Activated naive CD4-positive, alpha-beta T cell treated with anti-CD3 and anti-CD28 coated beads for 36 hours (primary cell): ENCODE measurements at regions not wholly inside any gene's neighbourhood (a gene's known extent, or its start where the extent isn't known, plus 50 kb on each side); places are given as distances from the start of the nearest gene placed in this dataset.

Experiments
- CTCF ChIA-PET: fragments of 350-600 bp; sonication (Branson Sonifier 250); formaldehyde crosslinking; loops from one replicate; lab custom pipeline; 2021; ENCODE audit warnings: antibody characterized with exemption; lab: Charles Lee
- DNase-seq: peaks from one replicate; pipeline ENCODE4 v3.0.0-alpha.2; 2020
- H3K27ac Mint-ChIP-seq: one replicate; pipeline ENCODE4 v1.8.0; 2021; ENCODE audit warnings: mild to moderate bottlenecking, mixed read lengths
- H3K27me3 Mint-ChIP-seq: one replicate; pipeline ENCODE4 v1.8.0; 2021; ENCODE audit warnings: low read depth, mixed read lengths
- H3K36me3 Mint-ChIP-seq: one replicate; pipeline ENCODE4 v1.8.0; 2021; ENCODE audit warnings: low read depth, mixed read lengths
- H3K4me1 Mint-ChIP-seq: one replicate; pipeline ENCODE4 v1.8.0; 2021; ENCODE audit warnings: low read depth, mixed read lengths
- H3K4me3 Mint-ChIP-seq: one replicate; pipeline ENCODE4 v1.8.0; 2021; ENCODE audit warnings: mild to moderate bottlenecking, moderate library complexity, mixed read lengths
- H3K9me3 Mint-ChIP-seq: one replicate; pipeline ENCODE4 v1.8.0; 2021; ENCODE audit warnings: mixed read lengths
- intact Hi-C: fragments of 100-400 bp; cut with micrococcal nuclease; formaldehyde crosslinking; loops from one replicate; pipeline ENCODE4 v1.15.1; 2023

GRCh38 chr5:155926031-155926430 lies 400.9 kb upstream of the SGCD start:
- no peak for DNase-seq
- H3K4me3 Mint-ChIP-seq, result no peak overlapping the region
- no peak overlapping the region for H3K27ac Mint-ChIP-seq
- CTCF ChIA-PET, result no interaction called here
- intact Hi-C loops, result no loop called here
- peaks cover 17% of the 10 kb centered on the region for H3K27me3 Mint-ChIP-seq
- H3K36me3 Mint-ChIP-seq, result no peaks in the 10 kb centered on the region
- H3K4me1 Mint-ChIP-seq, result no peaks in the 10 kb centered on the region
- no peaks in the 10 kb centered on the region for H3K9me3 Mint-ChIP-seq

GRCh38 chr5:155926766-155927165 lies 400.2 kb upstream of the SGCD start:
- Mint-ChIP-seq H3K9me3 (no peaks in the 10 kb centered on the region), H3K36me3 (no peaks in the 10 kb centered on the region), H3K4me3 (no peak overlapping the region), H3K4me1 (no peaks in the 10 kb centered on the region), H3K27me3 (peaks cover 15% of the 10 kb centered on the region), H3K27ac (no peak overlapping the region)
- DNase-seq, result no peak
- intact Hi-C loops, result no loop called here
- CTCF ChIA-PET, result no interaction called here

- Mint-ChIP-seq H3K4me1 (no peaks in the 10 kb centered on the region), H3K36me3 (no peaks in the 10 kb centered on the region), H3K9me3 (no peaks in the 10 kb centered on the region), H3K4me3 (no peak overlapping the region), H3K27ac (no peak overlapping the region), H3K27me3 (peaks cover 8% of the 10 kb centered on the region)
- no peak for DNase-seq
- intact Hi-C loops, result no loop called here
- CTCF ChIA-PET, result no interaction called here
Measured at GRCh38 chr5:155929112-155929511, 397.9 kb upstream of the SGCD start.

- DNase-seq, result no peak
- H3K27me3 Mint-ChIP-seq, result peaks cover 11% of the 10 kb centered on the region
- H3K36me3 Mint-ChIP-seq, result no peaks in the 10 kb centered on the region
- no peaks in the 10 kb centered on the region for H3K4me1 Mint-ChIP-seq
- intact Hi-C loops, result no loop called here
- H3K9me3 Mint-ChIP-seq, result no peaks in the 10 kb centered on the region
- CTCF ChIA-PET, result no interaction called here
- H3K27ac Mint-ChIP-seq, result no peak overlapping the region
- no peak overlapping the region for H3K4me3 Mint-ChIP-seq
Measured at GRCh38 chr5:155934964-155935363, 392.0 kb upstream of the SGCD start.

- no peak for DNase-seq
- no peak overlapping the region for H3K4me3 Mint-ChIP-seq
- H3K27ac Mint-ChIP-seq, result no peak overlapping the region
- CTCF ChIA-PET, result interaction anchor here (0.6 kb wide), 1 partner anchor 284 kb away, joined by 3 read pairs; no protein-coding TSS in a partner anchor
- no peaks in the 10 kb centered on the region for H3K4me1 Mint-ChIP-seq
- intact Hi-C loops, result no loop called here
- H3K36me3 Mint-ChIP-seq, result no peaks in the 10 kb centered on the region
- H3K9me3 Mint-ChIP-seq, result no peaks in the 10 kb centered on the region
- peaks cover 10% of the 10 kb centered on the region for H3K27me3 Mint-ChIP-seq
Measured at GRCh38 chr5:155935723-155936122, 391.2 kb upstream of the SGCD start.

GRCh38 chr5:155936520-155937406 lies 390.2 kb upstream of the SGCD start:
- CTCF ChIA-PET, result interaction anchor here (0.6 kb wide), 1 partner anchor 283 kb away, joined by 3 read pairs; no protein-coding TSS in a partner anchor
- Mint-ChIP-seq H3K27ac (no peak overlapping the region), H3K9me3 (no peaks in the 10 kb centered on the region), H3K4me1 (no peaks in the 10 kb centered on the region), H3K27me3 (peaks cover 13% of the 10 kb centered on the region), H3K4me3 (no peak overlapping the region), H3K36me3 (no peaks in the 10 kb centered on the region)
- no peak for DNase-seq
- intact Hi-C loops, result no loop called here

GRCh38 chr5:155938051-155938450 lies 388.9 kb upstream of the SGCD start:
- Mint-ChIP-seq H3K4me1 (no peaks in the 10 kb centered on the region), H3K27me3 (peaks cover 13% of the 10 kb centered on the region), H3K27ac (no peak overlapping the region), H3K36me3 (no peaks in the 10 kb centered on the region), H3K9me3 (no peaks in the 10 kb centered on the region), H3K4me3 (no peak overlapping the region)
- intact Hi-C loops, result no loop called here
- DNase-seq, result no peak
- CTCF ChIA-PET, result interaction anchor here (0.7 kb wide), 1 partner anchor 661 kb away, joined by 3 read pairs; no protein-coding TSS in a partner anchor

GRCh38 chr5:155941340-155941739 lies 385.6 kb upstream of the SGCD start:
- Mint-ChIP-seq H3K4me1 (no peaks in the 10 kb centered on the region), H3K4me3 (no peak overlapping the region), H3K9me3 (no peaks in the 10 kb centered on the region), H3K36me3 (no peaks in the 10 kb centered on the region), H3K27me3 (peaks cover 14% of the 10 kb centered on the region), H3K27ac (no peak overlapping the region)
- no peak for DNase-seq
- intact Hi-C loops, result loop anchor here (5.0 kb wide), 2 partner anchors 886 to 1191 kb away; no protein-coding TSS in a partner anchor
- CTCF ChIA-PET, result no interaction called here

- Mint-ChIP-seq H3K27ac (no peak overlapping the region), H3K9me3 (no peaks in the 10 kb centered on the region), H3K4me3 (no peak overlapping the region), H3K4me1 (no peaks in the 10 kb centered on the region), H3K36me3 (no peaks in the 10 kb centered on the region), H3K27me3 (peaks cover 10% of the 10 kb centered on the region)
- DNase-seq, result peak; percentile 62
- intact Hi-C loops, result loop anchor here (2.0 to 5.0 kb wide), 4 partner anchors 884 to 1189 kb away; no protein-coding TSS in a partner anchor
- CTCF ChIA-PET, result interaction anchor here (0.6 to 1.5 kb wide), 3 partner anchors 11 to 1188 kb away, joined by 3 to 8 read pairs (median 3); no protein-coding TSS in a partner anchor
Measured at GRCh38 chr5:155943516-155944407, 383.2 kb upstream of the SGCD start.

- Mint-ChIP-seq H3K36me3 (no peaks in the 10 kb centered on the region), H3K4me1 (no peaks in the 10 kb centered on the region), H3K4me3 (no peak overlapping the region), H3K27me3 (peaks cover 11% of the 10 kb centered on the region), H3K9me3 (no peaks in the 10 kb centered on the region), H3K27ac (no peak overlapping the region)
- CTCF ChIA-PET, result no interaction called here
- intact Hi-C loops, result no loop called here
- DNase-seq, result no peak
Measured at GRCh38 chr5:155947394-155948062, 379.4 kb upstream of the SGCD start.

GRCh38 chr5:155948576-155948975 lies 378.4 kb upstream of the SGCD start:
- Mint-ChIP-seq H3K9me3 (no peaks in the 10 kb centered on the region), H3K4me1 (no peaks in the 10 kb centered on the region), H3K36me3 (no peaks in the 10 kb centered on the region), H3K27ac (no peak overlapping the region), H3K4me3 (no peak overlapping the region), H3K27me3 (peaks cover 11% of the 10 kb centered on the region)
- DNase-seq, result no peak
- intact Hi-C loops, result no loop called here
- CTCF ChIA-PET, result no interaction called here
